Liver (tissue), 3 donors: ENCODE measurements at regions not wholly inside any gene's neighbourhood (a gene's known extent, or its start where the extent isn't known, plus 50 kb on each side); places are given as distances from the start of the nearest gene placed in this dataset.

Source experiments
- FOXA1 ChIP-seq: IDR thresholded peaks from 2 replicates; pipeline ENCODE4 v1.6.1; 2016; ENCODE audit warnings: antibody characterized with exemption
- FOXA2 ChIP-seq: IDR thresholded peaks from 2 replicates; pipeline ENCODE4 v1.6.1; 2016; ENCODE audit warnings: antibody characterized with exemption
- JUND ChIP-seq, 2 donors: IDR thresholded peaks; 2 replicates each; pipeline ENCODE4 v1.6.1; 2016; ENCODE audit warnings: antibody characterized with exemption in 2 of 2
- RAD21 ChIP-seq, 2 donors: IDR thresholded peaks; 2 replicates each; pipeline ENCODE4 v1.6.1; 2016; ENCODE audit warnings: antibody characterized with exemption in 2 of 2, mild to moderate bottlenecking in 2 of 2
- TAF1 ChIP-seq: conservative IDR thresholded peaks from 2 replicates; pipeline ENCODE4 v1.6.1; 2016; ENCODE audit warnings: antibody characterized with exemption, mild to moderate bottlenecking
- YY1 ChIP-seq: IDR thresholded peaks from 2 replicates; pipeline ENCODE4 v1.6.1; 2016; ENCODE audit warnings: antibody characterized with exemption, mild to moderate bottlenecking
- TF ChIP-seq, protein P1 (sequence below): fragments of 150-350 bp; IDR thresholded peaks from 2 replicates; pipeline ENCODE4 v1.5.1; 2017; ENCODE audit warnings: improper control_type of control experiment, low read depth, low read length; ENCODE audit not compliant: missing input control
- TF ChIP-seq, protein P2 (sequence below): IDR thresholded peaks from 2 replicates; pipeline ENCODE4 v1.6.1; 2016; ENCODE audit warnings: antibody characterized with exemption, mild to moderate bottlenecking
- TF ChIP-seq, protein P3 (sequence below): IDR thresholded peaks from 2 replicates; pipeline ENCODE4 v1.6.1; 2016; ENCODE audit warnings: antibody characterized with exemption
- TF ChIP-seq, protein P4 (sequence below): IDR thresholded peaks from 2 replicates; pipeline ENCODE4 v1.6.1; 2016; ENCODE audit warnings: antibody characterized with exemption
- donor health status: healthy.
- donor health status: healthy.

DNA sequence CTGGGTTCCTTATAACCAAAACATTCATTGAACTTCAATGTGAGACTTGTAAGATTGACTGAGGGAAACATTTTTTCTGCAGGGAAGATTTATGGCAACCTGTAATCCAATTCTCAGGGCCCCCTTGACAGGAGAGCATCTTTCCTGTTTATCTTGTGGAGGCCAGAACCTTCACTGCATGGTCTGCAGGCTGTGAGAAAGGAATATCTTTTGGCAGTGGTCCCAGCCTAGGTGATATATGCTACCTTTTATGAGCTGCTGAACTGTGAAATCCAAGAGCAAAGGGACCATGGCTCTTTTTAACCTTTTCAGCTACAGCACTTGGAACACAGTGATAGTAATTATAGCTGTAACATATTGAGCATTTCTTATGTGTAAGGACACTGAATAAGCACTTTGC lies 590.2 kb upstream of the B3GAT1 start:
- TF ChIP-seq, protein P1, sequence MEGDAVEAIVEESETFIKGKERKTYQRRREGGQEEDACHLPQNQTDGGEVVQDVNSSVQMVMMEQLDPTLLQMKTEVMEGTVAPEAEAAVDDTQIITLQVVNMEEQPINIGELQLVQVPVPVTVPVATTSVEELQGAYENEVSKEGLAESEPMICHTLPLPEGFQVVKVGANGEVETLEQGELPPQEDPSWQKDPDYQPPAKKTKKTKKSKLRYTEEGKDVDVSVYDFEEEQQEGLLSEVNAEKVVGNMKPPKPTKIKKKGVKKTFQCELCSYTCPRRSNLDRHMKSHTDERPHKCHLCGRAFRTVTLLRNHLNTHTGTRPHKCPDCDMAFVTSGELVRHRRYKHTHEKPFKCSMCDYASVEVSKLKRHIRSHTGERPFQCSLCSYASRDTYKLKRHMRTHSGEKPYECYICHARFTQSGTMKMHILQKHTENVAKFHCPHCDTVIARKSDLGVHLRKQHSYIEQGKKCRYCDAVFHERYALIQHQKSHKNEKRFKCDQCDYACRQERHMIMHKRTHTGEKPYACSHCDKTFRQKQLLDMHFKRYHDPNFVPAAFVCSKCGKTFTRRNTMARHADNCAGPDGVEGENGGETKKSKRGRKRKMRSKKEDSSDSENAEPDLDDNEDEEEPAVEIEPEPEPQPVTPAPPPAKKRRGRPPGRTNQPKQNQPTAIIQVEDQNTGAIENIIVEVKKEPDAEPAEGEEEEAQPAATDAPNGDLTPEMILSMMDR: no peak
- TF ChIP-seq FOXA2 (no peak), YY1 (no peak), RAD21 (IDR thresholded peaks at IDR 0.05) (no peak), JUND (IDR thresholded peaks at IDR 0.05) (no peak), TAF1 (no peak), FOXA1 (no peak)
- TF ChIP-seq, protein P2, sequence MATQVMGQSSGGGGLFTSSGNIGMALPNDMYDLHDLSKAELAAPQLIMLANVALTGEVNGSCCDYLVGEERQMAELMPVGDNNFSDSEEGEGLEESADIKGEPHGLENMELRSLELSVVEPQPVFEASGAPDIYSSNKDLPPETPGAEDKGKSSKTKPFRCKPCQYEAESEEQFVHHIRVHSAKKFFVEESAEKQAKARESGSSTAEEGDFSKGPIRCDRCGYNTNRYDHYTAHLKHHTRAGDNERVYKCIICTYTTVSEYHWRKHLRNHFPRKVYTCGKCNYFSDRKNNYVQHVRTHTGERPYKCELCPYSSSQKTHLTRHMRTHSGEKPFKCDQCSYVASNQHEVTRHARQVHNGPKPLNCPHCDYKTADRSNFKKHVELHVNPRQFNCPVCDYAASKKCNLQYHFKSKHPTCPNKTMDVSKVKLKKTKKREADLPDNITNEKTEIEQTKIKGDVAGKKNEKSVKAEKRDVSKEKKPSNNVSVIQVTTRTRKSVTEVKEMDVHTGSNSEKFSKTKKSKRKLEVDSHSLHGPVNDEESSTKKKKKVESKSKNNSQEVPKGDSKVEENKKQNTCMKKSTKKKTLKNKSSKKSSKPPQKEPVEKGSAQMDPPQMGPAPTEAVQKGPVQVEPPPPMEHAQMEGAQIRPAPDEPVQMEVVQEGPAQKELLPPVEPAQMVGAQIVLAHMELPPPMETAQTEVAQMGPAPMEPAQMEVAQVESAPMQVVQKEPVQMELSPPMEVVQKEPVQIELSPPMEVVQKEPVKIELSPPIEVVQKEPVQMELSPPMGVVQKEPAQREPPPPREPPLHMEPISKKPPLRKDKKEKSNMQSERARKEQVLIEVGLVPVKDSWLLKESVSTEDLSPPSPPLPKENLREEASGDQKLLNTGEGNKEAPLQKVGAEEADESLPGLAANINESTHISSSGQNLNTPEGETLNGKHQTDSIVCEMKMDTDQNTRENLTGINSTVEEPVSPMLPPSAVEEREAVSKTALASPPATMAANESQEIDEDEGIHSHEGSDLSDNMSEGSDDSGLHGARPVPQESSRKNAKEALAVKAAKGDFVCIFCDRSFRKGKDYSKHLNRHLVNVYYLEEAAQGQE: no peak
- TF ChIP-seq, protein P3, sequence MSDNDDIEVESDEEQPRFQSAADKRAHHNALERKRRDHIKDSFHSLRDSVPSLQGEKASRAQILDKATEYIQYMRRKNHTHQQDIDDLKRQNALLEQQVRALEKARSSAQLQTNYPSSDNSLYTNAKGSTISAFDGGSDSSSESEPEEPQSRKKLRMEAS: no peak
- TF ChIP-seq, protein P4, sequence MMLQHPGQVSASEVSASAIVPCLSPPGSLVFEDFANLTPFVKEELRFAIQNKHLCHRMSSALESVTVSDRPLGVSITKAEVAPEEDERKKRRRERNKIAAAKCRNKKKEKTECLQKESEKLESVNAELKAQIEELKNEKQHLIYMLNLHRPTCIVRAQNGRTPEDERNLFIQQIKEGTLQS: no peak
